Right lobe of liver (tissue), 4 donors: ENCODE measurements at regions not wholly inside any gene's neighbourhood (a gene's known extent, or its start where the extent isn't known, plus 50 kb on each side); places are given as distances from the start of the nearest gene placed in this dataset.

Experiments
- POLR2A ChIP-seq: fragments of 450-650 bp; IDR thresholded peaks from one replicate; pipeline ENCODE4 v1.6.1; 2017; ENCODE audit warnings: antibody characterized with exemption, mild to moderate bottlenecking
- TF ChIP-seq, protein P1 (sequence below), 4 donors: fragments of 200-600 bp in 3 of 4; fragments of 450-650 bp in 1 of 4; IDR thresholded peaks; one replicate each; pipeline versions ENCODE4 v1.5.1 to v1.8.0; 2016 to 2022; ENCODE audit warnings: antibody characterized with exemption in 4 of 4, mild to moderate bottlenecking in 2 of 4
- donor health status: DM: no; HTN: no; CAD: no.
- donor health status: DM: no; HTN: no; CAD: no.
- donor health status: DM: no; HTN: yes; CAD: no.

- TF ChIP-seq POLR2A, result no peak
- TF ChIP-seq, protein P1, sequence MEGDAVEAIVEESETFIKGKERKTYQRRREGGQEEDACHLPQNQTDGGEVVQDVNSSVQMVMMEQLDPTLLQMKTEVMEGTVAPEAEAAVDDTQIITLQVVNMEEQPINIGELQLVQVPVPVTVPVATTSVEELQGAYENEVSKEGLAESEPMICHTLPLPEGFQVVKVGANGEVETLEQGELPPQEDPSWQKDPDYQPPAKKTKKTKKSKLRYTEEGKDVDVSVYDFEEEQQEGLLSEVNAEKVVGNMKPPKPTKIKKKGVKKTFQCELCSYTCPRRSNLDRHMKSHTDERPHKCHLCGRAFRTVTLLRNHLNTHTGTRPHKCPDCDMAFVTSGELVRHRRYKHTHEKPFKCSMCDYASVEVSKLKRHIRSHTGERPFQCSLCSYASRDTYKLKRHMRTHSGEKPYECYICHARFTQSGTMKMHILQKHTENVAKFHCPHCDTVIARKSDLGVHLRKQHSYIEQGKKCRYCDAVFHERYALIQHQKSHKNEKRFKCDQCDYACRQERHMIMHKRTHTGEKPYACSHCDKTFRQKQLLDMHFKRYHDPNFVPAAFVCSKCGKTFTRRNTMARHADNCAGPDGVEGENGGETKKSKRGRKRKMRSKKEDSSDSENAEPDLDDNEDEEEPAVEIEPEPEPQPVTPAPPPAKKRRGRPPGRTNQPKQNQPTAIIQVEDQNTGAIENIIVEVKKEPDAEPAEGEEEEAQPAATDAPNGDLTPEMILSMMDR (IDR thresholded peaks at IDR 0.05), result no peak
These were observed 143.8 kb upstream of the CDYL start for GRCh38 chr6:4632421-4632820.
